ENCODE measurements at regions not wholly inside any gene's neighbourhood (a gene's known extent, or its start where the extent isn't known, plus 50 kb on each side); places are given as distances from the start of the nearest gene placed in this dataset.
A peak's percentile ranks its signal among the peaks of the same experiment; 100 is the strongest.
"Not testable (repeated sequence)": the region's sequence is repeated elsewhere in the genome, so short reads cannot be mapped to it uniquely, and the experiment has no call there.

- DNase-seq (ENCODE audit: insufficient read length, low spot score) (no peak), FAIRE-seq (peak; percentile 31)
Measured at GRCh38 chr2:212797484-212798205, 259.0 kb upstream of the ERBB4 start.

- DNase-seq (ENCODE audit: insufficient read length, low spot score) (no peak), FAIRE-seq (no peak)
Measured at GRCh38 chr2:212794471-212794870, 255.9 kb upstream of the ERBB4 start.

- FAIRE-seq: no peak
- no peak for DNase-seq (ENCODE audit: insufficient read length, low spot score)
Measured at GRCh38 chr2:212791569-212791968, 253.0 kb upstream of the ERBB4 start.

- not testable (repeated sequence) for DNase-seq (ENCODE audit: insufficient read length, low spot score); FAIRE-seq
Measured at GRCh38 chr2:212786088-212786487, 247.5 kb upstream of the ERBB4 start.

- DNase-seq (ENCODE audit: insufficient read length, low spot score) (no peak), FAIRE-seq (peak; percentile 66)
Measured at GRCh38 chr2:212777020-212777491, 238.5 kb upstream of the ERBB4 start.

GRCh38 chr2:212773808-212774339 is 235.3 kb upstream of the ERBB4 start:
- DNase-seq (ENCODE audit: insufficient read length, low spot score): no peak
- no peak for FAIRE-seq

- no peak for FAIRE-seq
- DNase-seq (ENCODE audit: insufficient read length, low spot score): no peak
Measured at GRCh38 chr2:212770240-212770639, 231.6 kb upstream of the ERBB4 start.

- DNase-seq (ENCODE audit: insufficient read length, low spot score): no peak
- no peak for FAIRE-seq
Measured at GRCh38 chr2:212766921-212767320, 228.3 kb upstream of the ERBB4 start.

GRCh38 chr2:212752730-212753351 is 214.2 kb upstream of the ERBB4 start:
- FAIRE-seq (no peak), DNase-seq (ENCODE audit: insufficient read length, low spot score) (no peak)

- FAIRE-seq: peak; percentile 47
- DNase-seq (ENCODE audit: insufficient read length, low spot score): no peak
Measured at GRCh38 chr2:212745359-212745758, 206.8 kb upstream of the ERBB4 start.

- no peak for FAIRE-seq
- no peak for DNase-seq (ENCODE audit: insufficient read length, low spot score)
Measured at GRCh38 chr2:212737392-212738172, 199.0 kb upstream of the ERBB4 start.

- no peak for FAIRE-seq
- DNase-seq (ENCODE audit: insufficient read length, low spot score): no peak
Measured at GRCh38 chr2:212736385-212736726, 197.8 kb upstream of the ERBB4 start.

GRCh38 chr2:212733273-212733672 is 194.7 kb upstream of the ERBB4 start:
- FAIRE-seq (peak; percentile 23), DNase-seq (ENCODE audit: insufficient read length, low spot score) (no peak)

GRCh38 chr2:212732860-212733259 is 194.3 kb upstream of the ERBB4 start:
- FAIRE-seq: peak; percentile 70

GRCh38 chr2:212730994-212731393 is 192.4 kb upstream of the ERBB4 start:
- FAIRE-seq: peak; percentile 91

More at GRCh38 chr2:212732860-212733259, 194.3 kb upstream of the ERBB4 start:
- DNase-seq (ENCODE audit: insufficient read length, low spot score): no peak

GRCh38 chr2:212728717-212729116 is 190.1 kb upstream of the ERBB4 start:
- DNase-seq (ENCODE audit: insufficient read length, low spot score) (no peak), FAIRE-seq (no peak)

More at GRCh38 chr2:212730994-212731393, 192.4 kb upstream of the ERBB4 start:
- peak; percentile 28 for DNase-seq (ENCODE audit: insufficient read length, low spot score)

- peak; percentile 88 for FAIRE-seq
- DNase-seq (ENCODE audit: insufficient read length, low spot score): no peak
Measured at GRCh38 chr2:212727751-212728150, 189.1 kb upstream of the ERBB4 start.

- no peak for FAIRE-seq
- DNase-seq (ENCODE audit: insufficient read length, low spot score): no peak
Measured at GRCh38 chr2:212726403-212726802, 187.8 kb upstream of the ERBB4 start.

GRCh38 chr2:212725180-212725579 is 186.6 kb upstream of the ERBB4 start:
- DNase-seq (ENCODE audit: insufficient read length, low spot score) (no peak), FAIRE-seq (peak; percentile 37)

- FAIRE-seq (no peak), DNase-seq (ENCODE audit: insufficient read length, low spot score) (no peak)
Measured at GRCh38 chr2:212723226-212723625, 184.6 kb upstream of the ERBB4 start.

- FAIRE-seq: no peak
- DNase-seq (ENCODE audit: insufficient read length, low spot score): no peak
Measured at GRCh38 chr2:212722046-212722445, 183.4 kb upstream of the ERBB4 start.

Data from GM19239 (cell line).